Motor neuron (in vitro differentiated cells): ENCODE measurements at regions not wholly inside any gene's neighbourhood (a gene's known extent, or its start where the extent isn't known, plus 50 kb on each side); places are given as distances from the start of the nearest gene placed in this dataset.
"Not testable (repeated sequence)": the region's sequence is repeated elsewhere in the genome, so short reads cannot be mapped to it uniquely, and the experiment has no call there.

ENCODE experiments used
- ATAC-seq, 8 experiments: fragments of 200-7000 bp; cut with Tn5 transposase; replicated peaks in 6 of 8; 2 replicates each; pipeline ENCODE4 v1.8.0; 2021; ENCODE audit warnings: mild to moderate bottlenecking in 8 of 8, moderate library complexity in 8 of 8
- H3K27ac ChIP-seq, 2 donors: fragments of 250-450 bp; sonication (Bioruptor Pico); 2 replicates each; pipeline ENCODE4 v1.9.0; 2021; ENCODE audit warnings: antibody characterized with exemption in 2 of 2, mild to moderate bottlenecking in 2 of 2, moderate library complexity in 1 of 2
- H3K4me1 ChIP-seq, 2 donors: fragments of 250-450 bp; sonication (Bioruptor Pico); replicated peaks in 1 of 2; 2 replicates each; pipeline ENCODE4 v1.6.1; 2021; ENCODE audit warnings: antibody characterized with exemption in 2 of 2, mild to moderate bottlenecking in 2 of 2, moderate library complexity in 1 of 2
- H3K4me3 ChIP-seq, 5 donors: fragments of 250-450 bp; sonication (Bioruptor Pico); 2 replicates each; pipeline ENCODE4 v1.9.0; 2021; ENCODE audit warnings: antibody characterized with exemption in 5 of 5, mild to moderate bottlenecking in 5 of 5, moderate library complexity in 4 of 5
- WGBS, 10 experiments: fragments of 450-650 bp; shearing (Covaris generic); methylation state at CpG; one replicate each; pipeline ENCODE4 v1.0.0; 2022; 5-methylcytosine and 5-hydroxymethylcytosine counted together
- in situ Hi-C, 9 experiments: fragments of 400-800 bp; cut with MboI; loops; one replicate each; pipeline ENCODE4 v1.15.0; 2021; ENCODE audit warnings: low sequenced_read_pairs in 9 of 9, low pct_unique_long_range_greater_than_20kb in 2 of 9; ENCODE audit not compliant: unreplicated experiment in 9 of 9

DNA sequence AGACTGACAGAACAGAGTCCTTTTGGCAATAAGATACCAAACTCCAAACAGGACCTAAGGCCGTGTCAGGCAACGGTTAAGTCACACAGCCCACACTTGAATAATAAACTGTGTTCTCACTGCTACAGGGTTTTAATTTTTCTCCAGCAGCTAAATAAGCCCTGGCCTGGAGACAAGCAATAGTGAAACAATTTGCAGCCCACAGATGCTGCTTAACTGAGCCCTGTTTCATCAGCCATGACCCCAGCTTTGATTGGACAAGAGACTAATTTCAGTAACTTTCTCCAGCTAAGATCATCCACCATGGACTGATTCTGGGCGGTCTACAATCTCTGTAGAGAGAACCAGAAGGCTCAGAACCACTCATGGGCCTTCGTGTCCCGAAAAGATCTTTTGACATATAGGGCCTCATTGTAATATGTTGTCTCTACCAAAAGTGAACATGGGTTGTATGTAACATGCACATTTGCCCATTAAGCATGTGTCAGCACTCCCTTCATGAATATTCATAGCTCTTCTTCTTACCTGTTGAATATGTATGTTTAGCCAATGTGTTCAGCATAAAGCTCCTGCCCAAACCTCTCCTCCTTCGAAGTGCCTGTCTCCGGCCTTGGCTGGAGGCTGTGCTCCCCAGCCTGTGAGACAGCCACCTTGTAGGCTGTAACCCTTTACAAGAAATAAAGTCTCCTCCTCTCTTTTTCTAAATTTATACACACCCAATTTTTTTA lies 223.1 kb upstream of the AKR1E2 start:
- H3K4me3 ChIP-seq: no peak overlapping the region
- in situ Hi-C loops: no loop called here
- 57 to 95% (median 81%) methylated on average over 3 to 6 of the region's 7 CpGs; no CpG with 5 or more reads in 1 of the 10 experiments for WGBS, 10 experiments
- ATAC-seq: peak in 7 of 8 experiments; percentile 40 to 83 (median 54)
- no peak overlapping the region for H3K27ac ChIP-seq
- H3K4me1 ChIP-seq: peaks cover 0 to 5% of the 10 kb centered on the region in 2 donors

- H3K4me1 ChIP-seq: peaks cover 0 to 11% of the 10 kb centered on the region in 2 donors
- in situ Hi-C loops: no loop called here
- no peak overlapping the region for H3K4me3 ChIP-seq
- WGBS, 10 experiments: 53 to 100% (median 80%) methylated on average over 1 to 2 of the region's 2 CpGs
- ATAC-seq: no peak
- no peak overlapping the region for H3K27ac ChIP-seq
These were observed 226.5 kb upstream of the AKR1E2 start for GRCh38 chr10:4599471-4599870.

DNA sequence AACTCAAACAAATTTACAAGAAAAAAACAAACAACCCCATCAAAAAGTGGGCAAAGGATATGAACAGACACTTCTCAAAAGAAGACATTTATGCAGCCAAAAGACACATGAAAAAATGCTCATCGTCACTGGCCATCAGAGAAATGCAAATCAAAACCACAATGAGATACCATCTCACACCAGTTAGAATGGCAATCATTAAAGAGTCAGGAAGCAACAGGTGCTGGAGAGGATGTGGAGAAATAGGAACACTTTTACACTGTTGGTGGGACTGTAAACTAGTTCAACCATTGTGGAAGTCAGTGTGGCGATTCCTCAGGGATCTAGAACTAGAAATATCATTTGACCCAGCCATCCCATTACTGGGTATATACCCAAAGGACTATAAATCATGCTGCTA lies 228.1 kb upstream of the AKR1E2 start:
- H3K27ac ChIP-seq, in situ Hi-C loops, H3K4me3 ChIP-seq, H3K4me1 ChIP-seq, ATAC-seq: not testable (repeated sequence)
- WGBS, 10 experiments: no CpG with 5 or more reads among the region's 2 CpGs

DNA sequence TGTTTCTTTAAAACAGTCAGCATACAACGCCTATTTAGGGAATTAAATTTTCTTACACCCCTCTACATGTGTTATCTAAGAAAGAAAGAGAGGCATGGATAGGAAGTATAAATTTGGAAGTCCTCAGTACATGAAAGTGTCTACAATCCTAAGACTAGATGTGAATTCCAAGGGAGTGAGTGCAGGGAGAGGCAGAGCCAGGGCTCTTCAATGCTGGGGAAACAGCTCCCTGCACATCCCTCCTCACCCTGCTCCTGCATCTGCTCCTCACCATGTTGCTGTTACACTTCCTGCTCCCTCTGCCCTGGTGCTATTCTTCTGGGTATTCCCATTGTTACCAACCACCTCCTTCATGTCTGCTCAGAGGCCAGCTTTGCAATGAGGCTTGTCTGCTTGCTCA lies 229.1 kb upstream of the AKR1E2 start:
- Histone ChIP-seq H3K4me1 (peaks cover 0 to 6% of the 10 kb centered on the region in 2 donors), H3K27ac (no peak overlapping the region), H3K4me3 (no peak overlapping the region)
- 20 to 100% (median 82%) methylated on average over 1 of the region's 1 CpG; no CpG with 5 or more reads in 5 of the 10 experiments for WGBS, 10 experiments
- in situ Hi-C loops: no loop called here
- ATAC-seq: peak in 1 of 8 experiments; percentile 31

DNA sequence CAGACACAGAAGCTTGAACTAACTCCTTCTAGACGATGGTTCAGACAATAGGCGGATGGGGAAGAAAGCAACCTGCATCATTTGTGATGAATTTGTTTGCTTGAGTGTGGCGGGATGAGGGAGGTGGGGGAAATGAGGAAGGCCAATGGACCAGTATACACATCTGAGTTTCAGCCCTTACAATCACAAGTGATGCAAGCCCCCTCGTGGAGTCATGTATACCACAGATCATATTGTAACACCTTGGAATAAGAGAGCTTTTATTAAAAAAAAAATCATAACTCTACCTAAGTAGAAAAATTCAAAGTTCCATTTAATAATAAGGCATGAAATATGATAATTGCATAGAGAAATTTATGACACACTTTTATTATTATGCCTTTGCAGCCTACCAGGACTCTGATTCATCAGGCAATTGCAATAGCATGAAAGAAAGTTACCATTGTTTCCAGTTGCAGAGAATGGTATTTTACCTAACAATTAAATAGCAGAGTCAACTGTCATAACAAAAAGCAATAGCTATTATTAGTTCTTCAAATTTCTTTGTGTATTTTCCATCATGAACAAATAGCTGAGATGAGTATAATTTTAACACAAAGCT lies 230.2 kb upstream of the AKR1E2 start:
- WGBS, 10 experiments: 76 to 100% (median 93%) methylated on average over 1 to 4 of the region's 4 CpGs; no CpG with 5 or more reads in 3 of the 10 experiments
- in situ Hi-C loops: no loop called here
- ATAC-seq: peak in 3 of 8 experiments; percentile 24 to 79 (median 63)
- Histone ChIP-seq H3K27ac (no peak overlapping the region), H3K4me3 (no peak overlapping the region), H3K4me1 (peaks cover 0 to 6% of the 10 kb centered on the region in 2 donors)

DNA sequence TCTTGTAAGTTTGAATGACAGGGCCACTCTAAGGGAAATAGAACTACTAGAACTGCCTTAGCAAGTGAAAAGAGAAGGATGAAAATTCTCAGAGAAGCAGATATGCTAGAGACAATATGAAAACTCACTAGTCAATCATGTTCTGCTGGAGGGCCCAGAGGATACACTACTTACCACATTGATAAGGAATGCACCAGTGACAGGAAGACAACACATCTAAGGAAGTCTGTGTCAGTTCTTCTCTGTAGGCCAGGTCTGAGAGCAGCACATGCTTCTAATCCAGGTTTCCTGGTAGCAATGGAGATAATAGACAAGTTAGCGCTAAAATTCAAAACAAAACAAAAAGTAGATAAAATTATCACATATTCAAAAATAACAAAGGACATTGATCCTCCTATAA lies 235.2 kb upstream of the AKR1E2 start:
- Histone ChIP-seq H3K27ac (no peak overlapping the region), H3K4me3 (no peak overlapping the region), H3K4me1 (peaks cover 0 to 4% of the 10 kb centered on the region in 2 donors)
- ATAC-seq: no peak
- in situ Hi-C loops: no loop called here
- 60 to 100% (median 100%) methylated on average over 1 of the region's 1 CpG; no CpG with 5 or more reads in 1 of the 10 experiments for WGBS, 10 experiments

DNA sequence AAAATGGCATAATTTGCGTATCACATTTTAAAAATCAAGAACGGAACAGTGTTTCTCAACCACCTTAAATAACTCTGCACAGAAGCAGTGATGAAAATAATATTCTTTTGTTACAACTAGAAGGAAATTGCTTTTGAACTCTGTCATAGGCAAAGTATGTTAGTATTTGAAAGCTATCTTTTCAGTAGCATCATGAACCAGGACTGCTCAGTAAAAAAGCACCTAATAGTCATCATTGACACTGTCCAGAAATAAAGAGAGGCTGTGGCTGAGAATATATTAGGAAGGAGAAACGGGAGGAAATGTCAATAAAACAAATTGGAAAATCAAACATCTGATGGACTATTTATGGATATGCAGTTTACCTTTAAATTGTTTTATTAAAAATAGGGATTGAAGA lies 237.2 kb upstream of the AKR1E2 start:
- Histone ChIP-seq H3K27ac (no peak overlapping the region), H3K4me3 (no peak overlapping the region), H3K4me1 (peaks cover 0 to 9% of the 10 kb centered on the region in 2 donors)
- no peak for ATAC-seq
- in situ Hi-C loops: no loop called here
- WGBS, 10 experiments: 52 to 94% (median 85%) methylated on average over 1 to 3 of the region's 3 CpGs; no CpG with 5 or more reads in 1 of the 10 experiments

DNA sequence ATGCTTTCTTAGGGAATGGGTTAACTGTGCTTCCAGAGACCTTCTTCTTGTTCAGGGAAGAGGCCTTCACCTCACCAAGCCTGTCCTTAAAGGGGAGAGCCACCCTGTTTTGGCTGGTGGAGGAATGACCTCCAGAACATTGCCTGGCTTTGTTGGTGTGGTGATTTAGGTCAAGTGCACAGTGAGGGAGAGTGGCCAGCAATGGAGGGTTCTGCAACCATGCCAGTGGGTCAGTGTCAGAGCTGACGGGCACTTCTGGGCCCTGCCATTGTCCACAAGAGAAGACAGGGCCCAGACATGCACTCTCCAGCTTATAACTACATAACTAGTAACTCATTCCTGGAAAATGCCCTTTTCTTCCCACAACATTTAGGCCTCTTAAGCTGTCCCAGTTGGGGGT lies 238.5 kb upstream of the AKR1E2 start:
- in situ Hi-C loops: no loop called here
- peaks cover 0 to 9% of the 10 kb centered on the region in 2 donors for H3K4me1 ChIP-seq
- no peak for ATAC-seq
- H3K27ac ChIP-seq: no peak overlapping the region
- H3K4me3 ChIP-seq: no peak overlapping the region
- WGBS, 10 experiments: 100% methylated on average over 1 of the region's 1 CpG; no CpG with 5 or more reads in 9 of the 10 experiments

- Histone ChIP-seq H3K4me1 (peaks cover 0 to 9% of the 10 kb centered on the region in 2 donors), H3K4me3 (no peak overlapping the region), H3K27ac (no peak overlapping the region)
- in situ Hi-C loops: no loop called here
- no peak for ATAC-seq
- 17 to 100% (median 94%) methylated on average over 1 to 4 of the region's 4 CpGs; no CpG with 5 or more reads in 1 of the 10 experiments for WGBS, 10 experiments
These were observed 239.2 kb upstream of the AKR1E2 start for GRCh38 chr10:4586776-4587175.

GRCh38 chr10:4581929-4582328 lies 244.1 kb upstream of the AKR1E2 start:
- ATAC-seq: no peak
- 0 to 100% (median 86%) methylated on average over 1 to 3 of the region's 3 CpGs; no CpG with 5 or more reads in 1 of the 10 experiments for WGBS, 10 experiments
- no peak overlapping the region for H3K4me3 ChIP-seq
- in situ Hi-C loops: no loop called here
- H3K4me1 ChIP-seq: peaks cover 0 to 9% of the 10 kb centered on the region in 2 donors
- no peak overlapping the region for H3K27ac ChIP-seq

DNA sequence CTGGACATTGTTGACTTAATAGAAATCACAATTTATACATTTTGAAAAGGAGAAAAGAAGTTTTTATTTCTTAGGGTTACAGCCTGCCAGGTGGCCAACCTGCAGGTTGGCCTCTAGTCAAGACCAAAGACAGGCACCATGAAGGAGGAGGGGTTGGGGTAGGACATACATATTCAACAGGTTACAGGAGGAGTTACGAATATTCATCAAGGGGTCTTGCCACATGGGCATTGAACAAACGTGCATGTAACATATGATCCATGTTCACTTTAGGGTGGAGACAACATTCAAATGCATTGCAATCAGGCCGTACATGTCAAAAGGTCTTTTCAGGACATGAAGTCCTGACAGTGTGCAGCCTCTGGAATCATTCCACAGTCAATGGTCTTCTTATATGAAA lies 246.2 kb upstream of the AKR1E2 start:
- ATAC-seq: peak in 2 of 8 experiments; percentile 23 to 67
- WGBS, 10 experiments: 35 to 100% (median 64%) methylated on average over 1 to 3 of the region's 3 CpGs; no CpG with 5 or more reads in 1 of the 10 experiments
- Histone ChIP-seq H3K4me1 (peaks cover 0 to 6% of the 10 kb centered on the region in 2 donors), H3K4me3 (no peak overlapping the region), H3K27ac (no peak overlapping the region)
- in situ Hi-C loops: no loop called here

GRCh38 chr10:4576206-4576605 lies 249.8 kb upstream of the AKR1E2 start:
- no peaks in the 10 kb centered on the region for H3K4me1 ChIP-seq
- H3K4me3 ChIP-seq: no peak overlapping the region
- in situ Hi-C loops: no loop called here
- no peak for ATAC-seq
- WGBS, 10 experiments: 49 to 93% (median 77%) methylated on average over 1 to 3 of the region's 3 CpGs
- H3K27ac ChIP-seq: no peak overlapping the region

DNA sequence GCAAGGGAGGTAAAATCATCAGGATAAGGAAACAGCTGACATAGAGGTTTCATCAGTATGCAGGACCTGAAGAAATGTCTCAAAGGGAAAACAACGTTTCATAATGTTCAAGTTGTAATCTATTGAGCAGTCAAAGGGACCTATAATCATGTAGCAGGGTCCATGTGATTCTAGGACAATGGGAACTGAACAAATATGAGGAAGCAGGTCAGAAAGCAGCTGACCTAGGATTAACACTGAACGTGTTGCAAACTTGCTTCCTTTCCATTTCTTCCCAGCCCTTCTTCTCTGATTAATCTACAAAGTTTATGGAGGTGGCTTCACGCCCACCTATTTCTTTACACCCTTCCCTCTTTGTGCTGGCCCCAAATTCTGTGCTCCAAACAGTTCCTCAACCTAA lies 256.9 kb upstream of the AKR1E2 start:
- no peak overlapping the region for H3K4me3 ChIP-seq
- H3K4me1 ChIP-seq: no peaks in the 10 kb centered on the region
- ATAC-seq: no peak
- H3K27ac ChIP-seq: no peak overlapping the region
- in situ Hi-C loops: no loop called here
- 53 to 89% (median 75%) methylated on average over 1 to 3 of the region's 3 CpGs; no CpG with 5 or more reads in 3 of the 10 experiments for WGBS, 10 experiments
